Osteoblast (primary cell): ENCODE measurements at regions not wholly inside any gene's neighbourhood (a gene's known extent, or its start where the extent isn't known, plus 50 kb on each side); places are given as distances from the start of the nearest gene placed in this dataset.
A peak's percentile ranks its signal among the peaks of the same experiment; 100 is the strongest.

ENCODE experiments used
- DNase-seq: peaks from one replicate; pipeline ENCODE4 v3.0.0; 2011; ENCODE audit warnings: low spot score, mixed read lengths; ENCODE audit not compliant: insufficient read length; ENCODE audit errors: missing footprints
- H2AFZ ChIP-seq: 2 replicates; pipeline ENCODE4 v1.6.0; 2011; ENCODE audit warnings: mild to moderate bottlenecking, low read length
- H3K27ac ChIP-seq: 2 replicates; pipeline ENCODE4 v1.5.1; 2011; ENCODE audit warnings: mild to moderate bottlenecking, low read depth, low read length, moderate library complexity
- H3K27me3 ChIP-seq: 2 replicates; pipeline ENCODE4 v1.6.0; 2012; ENCODE audit warnings: mild to moderate bottlenecking, control low read depth, inconsistent platforms, low read length, moderate library complexity; ENCODE audit not compliant: insufficient read depth
- H3K36me3 ChIP-seq: 2 replicates; pipeline ENCODE4 v1.5.1; 2011; ENCODE audit warnings: mild to moderate bottlenecking, low read length, control low read depth, moderate library complexity; ENCODE audit not compliant: insufficient read depth
- H3K4me1 ChIP-seq: 2 replicates; pipeline ENCODE4 v1.5.1; 2011; ENCODE audit warnings: mild to moderate bottlenecking, low read length, control low read depth, moderate library complexity; ENCODE audit not compliant: insufficient read depth
- H3K4me2 ChIP-seq: 2 replicates; pipeline ENCODE4 v1.6.0; 2011; ENCODE audit warnings: mild to moderate bottlenecking, low read length; ENCODE audit not compliant: insufficient read depth
- H3K4me3 ChIP-seq: fragments of 200-600 bp; sonication (generic); 3 replicates; pipeline ENCODE4 v1.5.1; 2012; ENCODE audit warnings: mild to moderate bottlenecking, low read length, inconsistent platforms; ENCODE audit not compliant: insufficient read depth
- H3K79me2 ChIP-seq: 2 replicates; pipeline ENCODE4 v1.6.0; 2012; ENCODE audit warnings: mild to moderate bottlenecking, low read length, control low read depth, inconsistent platforms; ENCODE audit not compliant: insufficient read depth
- H3K9me3 ChIP-seq: 2 replicates; pipeline ENCODE4 v1.5.1; 2011; ENCODE audit warnings: low read depth, low read length, control low read depth
- H4K20me1 ChIP-seq: 2 replicates; pipeline ENCODE4 v1.6.0; 2012; ENCODE audit warnings: mild to moderate bottlenecking, low read length, control low read depth; ENCODE audit not compliant: insufficient read depth
- TF ChIP-seq, protein P1 (sequence below): IDR thresholded peaks from 2 replicates; pipeline ENCODE4 v1.5.1; 2011; ENCODE audit warnings: mild to moderate bottlenecking, low read depth, low read length, moderate library complexity; ENCODE audit errors: extremely low read depth

GRCh38 chr4:137668885-137669545, 136.7 kb upstream of the PCDH18 start:
- no peaks in the 10 kb centered on the region for H4K20me1 ChIP-seq
- no peak for DNase-seq
- H3K4me3 ChIP-seq = no peak overlapping the region
- no peak overlapping the region for H3K4me2 ChIP-seq
- H3K36me3 ChIP-seq = no peaks in the 10 kb centered on the region
- no peaks in the 10 kb centered on the region for H3K27me3 ChIP-seq
- no peak overlapping the region for H3K27ac ChIP-seq
- H3K79me2 ChIP-seq = no peaks in the 10 kb centered on the region
- H2AFZ ChIP-seq = no peak overlapping the region
- no peaks in the 10 kb centered on the region for H3K9me3 ChIP-seq
- TF ChIP-seq, protein P1, sequence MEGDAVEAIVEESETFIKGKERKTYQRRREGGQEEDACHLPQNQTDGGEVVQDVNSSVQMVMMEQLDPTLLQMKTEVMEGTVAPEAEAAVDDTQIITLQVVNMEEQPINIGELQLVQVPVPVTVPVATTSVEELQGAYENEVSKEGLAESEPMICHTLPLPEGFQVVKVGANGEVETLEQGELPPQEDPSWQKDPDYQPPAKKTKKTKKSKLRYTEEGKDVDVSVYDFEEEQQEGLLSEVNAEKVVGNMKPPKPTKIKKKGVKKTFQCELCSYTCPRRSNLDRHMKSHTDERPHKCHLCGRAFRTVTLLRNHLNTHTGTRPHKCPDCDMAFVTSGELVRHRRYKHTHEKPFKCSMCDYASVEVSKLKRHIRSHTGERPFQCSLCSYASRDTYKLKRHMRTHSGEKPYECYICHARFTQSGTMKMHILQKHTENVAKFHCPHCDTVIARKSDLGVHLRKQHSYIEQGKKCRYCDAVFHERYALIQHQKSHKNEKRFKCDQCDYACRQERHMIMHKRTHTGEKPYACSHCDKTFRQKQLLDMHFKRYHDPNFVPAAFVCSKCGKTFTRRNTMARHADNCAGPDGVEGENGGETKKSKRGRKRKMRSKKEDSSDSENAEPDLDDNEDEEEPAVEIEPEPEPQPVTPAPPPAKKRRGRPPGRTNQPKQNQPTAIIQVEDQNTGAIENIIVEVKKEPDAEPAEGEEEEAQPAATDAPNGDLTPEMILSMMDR = no peak
- peaks cover 17% of the 10 kb centered on the region for H3K4me1 ChIP-seq

DNA sequence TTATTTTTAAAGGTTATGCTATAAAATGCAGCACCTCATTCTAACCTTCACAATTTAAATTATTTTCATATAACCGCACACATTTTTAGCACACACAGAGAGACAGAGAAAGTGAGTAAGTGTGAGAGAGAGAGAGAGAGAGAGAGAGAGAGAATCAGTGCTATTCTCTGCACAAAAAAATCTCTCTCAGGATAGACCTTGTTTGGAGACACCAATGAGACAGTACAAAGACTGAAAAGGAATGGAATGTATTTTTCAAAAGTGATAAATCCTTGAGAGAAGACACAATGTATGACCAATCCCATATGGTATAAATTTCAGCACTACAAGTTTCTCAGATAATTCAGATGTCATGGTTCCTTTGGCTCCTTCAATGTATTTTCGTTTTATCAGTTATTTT, 132.1 kb upstream of the PCDH18 start:
- Histone ChIP-seq H3K9me3 (no peaks in the 10 kb centered on the region), H3K36me3 (no peaks in the 10 kb centered on the region), H2AFZ (no peak overlapping the region), H3K27me3 (no peaks in the 10 kb centered on the region), H3K4me2 (peak overlapping the region; percentile 53), H3K27ac (peak overlapping the region; percentile 61), H4K20me1 (no peaks in the 10 kb centered on the region), H3K4me1 (peaks cover 34% of the 10 kb centered on the region), H3K4me3 (no peak overlapping the region), H3K79me2 (no peaks in the 10 kb centered on the region)
- TF ChIP-seq, protein P1 = no peak
- no peak for DNase-seq

DNA sequence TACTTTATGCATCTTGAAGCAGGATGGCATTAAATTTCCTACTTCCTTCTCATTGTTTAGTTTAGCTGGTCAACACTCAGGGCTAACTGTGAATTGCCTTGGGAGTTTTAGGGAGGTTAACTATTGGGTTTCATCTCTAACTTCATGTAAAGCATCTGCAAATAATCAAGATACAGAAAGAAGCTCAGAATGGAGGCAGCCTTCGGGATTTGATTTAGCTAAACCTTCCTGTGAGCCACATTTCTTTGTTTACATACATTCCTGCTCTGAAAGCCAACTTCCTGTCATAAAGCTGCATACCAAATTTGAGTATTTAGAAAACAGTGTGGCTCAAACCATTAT, 131.7 kb upstream of the PCDH18 start:
- TF ChIP-seq, protein P1 = no peak
- H3K4me2 ChIP-seq = peak overlapping the region; percentile 53
- DNase-seq = no peak
- peak overlapping the region; percentile 42 for H2AFZ ChIP-seq
- peaks cover 37% of the 10 kb centered on the region for H3K4me1 ChIP-seq
- H3K4me3 ChIP-seq = no peak overlapping the region
- peak overlapping the region; percentile 61 for H3K27ac ChIP-seq
- no peaks in the 10 kb centered on the region for H3K27me3 ChIP-seq
- no peaks in the 10 kb centered on the region for H3K9me3 ChIP-seq
- no peaks in the 10 kb centered on the region for H4K20me1 ChIP-seq
- H3K36me3 ChIP-seq = no peaks in the 10 kb centered on the region
- H3K79me2 ChIP-seq = no peaks in the 10 kb centered on the region

DNA sequence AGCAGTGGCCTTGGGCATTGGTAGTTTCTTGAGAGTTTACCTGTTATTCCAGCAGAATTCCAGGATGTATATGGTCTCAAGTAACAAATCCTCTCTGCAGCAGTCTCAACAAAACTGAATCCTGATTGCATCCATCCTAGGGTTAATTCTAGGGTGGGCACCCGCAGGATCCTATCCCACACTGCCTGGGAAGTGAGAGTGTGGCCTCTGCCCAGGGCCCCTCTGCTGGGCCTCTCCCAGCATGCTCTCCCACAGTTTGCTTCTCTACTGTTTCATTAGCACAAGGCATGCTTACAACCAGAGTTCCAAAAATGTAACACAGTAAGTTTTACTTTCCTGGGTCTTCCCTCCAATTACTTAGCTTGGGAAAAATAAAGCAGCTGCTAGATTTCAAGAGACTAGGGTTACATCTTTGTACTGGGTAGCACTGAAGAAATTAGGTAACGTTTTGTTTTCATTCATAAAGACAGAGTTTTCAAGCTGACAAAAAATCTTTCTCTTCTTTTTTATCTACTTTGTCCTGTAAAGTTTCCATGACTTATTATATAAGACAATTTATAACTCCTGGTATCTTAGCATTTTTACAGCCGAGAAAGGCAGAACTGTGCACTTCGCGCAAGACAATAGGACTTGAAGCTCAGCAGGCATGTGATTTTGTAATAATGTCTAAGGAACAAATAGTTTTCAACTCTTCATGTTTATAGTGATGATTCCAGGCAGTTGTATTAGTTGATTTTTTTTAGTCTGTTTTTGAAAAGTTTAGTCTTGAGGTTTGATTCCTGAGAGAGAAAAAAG, 131.2 kb upstream of the PCDH18 start:
- Histone ChIP-seq H3K79me2 (no peaks in the 10 kb centered on the region), H3K27me3 (no peaks in the 10 kb centered on the region), H3K4me2 (peak overlapping the region; percentile 53), H4K20me1 (no peaks in the 10 kb centered on the region), H2AFZ (peak overlapping the region; percentile 78), H3K4me1 (peaks cover 38% of the 10 kb centered on the region), H3K36me3 (no peaks in the 10 kb centered on the region), H3K9me3 (no peaks in the 10 kb centered on the region), H3K4me3 (no peak overlapping the region), H3K27ac (peak overlapping the region; percentile 61)
- TF ChIP-seq, protein P1 = no peak
- DNase-seq = no peak
